OCI-LY7 (cell line): ENCODE measurements at regions not wholly inside any gene's neighbourhood (a gene's known extent, or its start where the extent isn't known, plus 50 kb on each side); places are given as distances from the start of the nearest gene placed in this dataset.

Source experiments
- BruUV-seq: library from RNA; stranded (reverse); fragments of 400-500 nt; replicated peaks from 2 replicates; lab custom pipeline; 2021; lab: Mats Ljungman, UMichigan
- CTCF ChIA-PET: fragments of 300-600 bp; sonication (Branson Sonifier 250); formaldehyde crosslinking; loops from one replicate; lab custom pipeline; 2022; ENCODE audit warnings: antibody characterized with exemption; ENCODE audit not compliant: unreplicated experiment; lab: Charles Lee
- POLR2A ChIA-PET: fragments of 300-600 bp; sonication (Branson Sonifier 250); formaldehyde crosslinking; loops from one replicate; lab custom pipeline; 2022; ENCODE audit warnings: antibody characterized with exemption; lab: Charles Lee
- DNase-seq: peaks from one replicate; pipeline ENCODE4 v3.0.0-alpha.2; 2015; ENCODE audit warnings: low spot score
- H2AFZ ChIP-seq: fragments of 200-600 bp; sonication (generic), shearing (Covaris generic); 2 replicates; pipeline ENCODE4 v1.6.1; 2014; ENCODE audit warnings: mild to moderate bottlenecking, antibody characterized with exemption, low read length, moderate library complexity
- H3K27ac ChIP-seq: fragments of 200-600 bp; sonication (generic); 2 replicates; pipeline ENCODE4 v1.5.1; 2014; ENCODE audit warnings: mixed run types, low read depth, mild to moderate bottlenecking, moderate library complexity, low read length, inconsistent platforms; ENCODE audit not compliant: poor library complexity, severe bottlenecking
- H3K36me3 ChIP-seq: fragments of 200-600 bp; sonication (generic); 2 replicates; pipeline ENCODE4 v1.6.1; 2014; ENCODE audit warnings: mild to moderate bottlenecking, antibody characterized with exemption, low read length, moderate library complexity, mixed read lengths; ENCODE audit not compliant: insufficient read depth
- H3K4me1 ChIP-seq: fragments of 200-600 bp; sonication (generic); 2 replicates; pipeline ENCODE4 v1.5.1; 2014; ENCODE audit warnings: mild to moderate bottlenecking, low read length; ENCODE audit not compliant: insufficient read depth, poor library complexity, severe bottlenecking
- H3K4me2 ChIP-seq: fragments of 200-600 bp; sonication (generic); 2 replicates; pipeline ENCODE4 v1.6.1; 2014; ENCODE audit warnings: mild to moderate bottlenecking, low read length
- H3K4me3 ChIP-seq: fragments of 200-600 bp; sonication (generic); 2 replicates; pipeline ENCODE4 v1.5.1; 2014; ENCODE audit warnings: mild to moderate bottlenecking, low read depth, low read length; ENCODE audit not compliant: poor library complexity, severe bottlenecking
- H3K79me2 ChIP-seq: fragments of 200-600 bp; sonication (generic); 2 replicates; pipeline ENCODE4 v1.6.1; 2016; ENCODE audit warnings: low read depth, mild to moderate bottlenecking, low read length, moderate library complexity, mixed read lengths; ENCODE audit not compliant: insufficient read depth
- H3K9me2 ChIP-seq: fragments of 200-600 bp; sonication (generic); 2 replicates; pipeline ENCODE4 v1.6.1; 2016; ENCODE audit warnings: mild to moderate bottlenecking, low read length, mixed read lengths; ENCODE audit not compliant: insufficient read depth
- H3K9me3 ChIP-seq: fragments of 200-600 bp; sonication (generic); 2 replicates; pipeline ENCODE4 v1.6.1; 2014; ENCODE audit warnings: mild to moderate bottlenecking, mixed run types, low read length, mixed read lengths
- H4K20me1 ChIP-seq: fragments of 200-600 bp; sonication (generic); 2 replicates; pipeline ENCODE4 v1.6.1; 2014; ENCODE audit warnings: mild to moderate bottlenecking, antibody characterized with exemption, low read length, moderate library complexity, mixed read lengths; ENCODE audit not compliant: insufficient read depth
- EZH2phosphoT487 ChIP-seq: fragments of 200-600 bp; sonication (generic); IDR thresholded peaks from 2 replicates; pipeline ENCODE4 v1.6.1; 2018; ENCODE audit warnings: low read depth, borderline replicate concordance, mild to moderate bottlenecking, mixed run types, antibody characterized with exemption, low read length, moderate library complexity, mixed read lengths
- intact Hi-C: fragments of 100-400 bp; cut with micrococcal nuclease; formaldehyde crosslinking; loops from one replicate; pipeline ENCODE4 v1.10.0; 2022; ENCODE audit not compliant: unreplicated experiment
- TF ChIP-seq, protein P1 (sequence below): fragments of 200-600 bp; sonication (generic); conservative IDR thresholded peaks from 2 replicates; pipeline ENCODE4 v1.5.1; 2014; ENCODE audit warnings: mild to moderate bottlenecking, antibody characterized with exemption, low read length, moderate library complexity, mixed read lengths

- Histone ChIP-seq H4K20me1 (no peaks in the 10 kb centered on the region), H2AFZ (no peak overlapping the region), H3K4me1 (peaks cover 3% of the 10 kb centered on the region), H3K9me3 (no peaks in the 10 kb centered on the region), H3K27ac (no peak overlapping the region), H3K4me3 (no peak overlapping the region), H3K36me3 (no peaks in the 10 kb centered on the region), H3K9me2 (no peaks in the 10 kb centered on the region), H3K79me2 (no peaks in the 10 kb centered on the region), H3K4me2 (no peak overlapping the region)
- ChIA-PET POLR2A (interaction anchor here (1.4 to 1.9 kb wide), 4 partner anchors 9 to 255 kb away, joined by 3 to 4 read pairs (median 4); no protein-coding TSS in a partner anchor), CTCF (interaction anchor here (1.3 kb wide), 1 partner anchor 234 kb away, joined by 3 read pairs; no protein-coding TSS in a partner anchor)
- BruUV-seq: no TSS peak
- intact Hi-C loops: no loop called here
- DNase-seq: no peak
- TF ChIP-seq, protein P1, sequence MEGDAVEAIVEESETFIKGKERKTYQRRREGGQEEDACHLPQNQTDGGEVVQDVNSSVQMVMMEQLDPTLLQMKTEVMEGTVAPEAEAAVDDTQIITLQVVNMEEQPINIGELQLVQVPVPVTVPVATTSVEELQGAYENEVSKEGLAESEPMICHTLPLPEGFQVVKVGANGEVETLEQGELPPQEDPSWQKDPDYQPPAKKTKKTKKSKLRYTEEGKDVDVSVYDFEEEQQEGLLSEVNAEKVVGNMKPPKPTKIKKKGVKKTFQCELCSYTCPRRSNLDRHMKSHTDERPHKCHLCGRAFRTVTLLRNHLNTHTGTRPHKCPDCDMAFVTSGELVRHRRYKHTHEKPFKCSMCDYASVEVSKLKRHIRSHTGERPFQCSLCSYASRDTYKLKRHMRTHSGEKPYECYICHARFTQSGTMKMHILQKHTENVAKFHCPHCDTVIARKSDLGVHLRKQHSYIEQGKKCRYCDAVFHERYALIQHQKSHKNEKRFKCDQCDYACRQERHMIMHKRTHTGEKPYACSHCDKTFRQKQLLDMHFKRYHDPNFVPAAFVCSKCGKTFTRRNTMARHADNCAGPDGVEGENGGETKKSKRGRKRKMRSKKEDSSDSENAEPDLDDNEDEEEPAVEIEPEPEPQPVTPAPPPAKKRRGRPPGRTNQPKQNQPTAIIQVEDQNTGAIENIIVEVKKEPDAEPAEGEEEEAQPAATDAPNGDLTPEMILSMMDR: no peak
- TF ChIP-seq EZH2phosphoT487: no peak
Observed at GRCh38 chrX:110410603-110411002, 52.0 kb downstream of the RTL9 start.

DNA sequence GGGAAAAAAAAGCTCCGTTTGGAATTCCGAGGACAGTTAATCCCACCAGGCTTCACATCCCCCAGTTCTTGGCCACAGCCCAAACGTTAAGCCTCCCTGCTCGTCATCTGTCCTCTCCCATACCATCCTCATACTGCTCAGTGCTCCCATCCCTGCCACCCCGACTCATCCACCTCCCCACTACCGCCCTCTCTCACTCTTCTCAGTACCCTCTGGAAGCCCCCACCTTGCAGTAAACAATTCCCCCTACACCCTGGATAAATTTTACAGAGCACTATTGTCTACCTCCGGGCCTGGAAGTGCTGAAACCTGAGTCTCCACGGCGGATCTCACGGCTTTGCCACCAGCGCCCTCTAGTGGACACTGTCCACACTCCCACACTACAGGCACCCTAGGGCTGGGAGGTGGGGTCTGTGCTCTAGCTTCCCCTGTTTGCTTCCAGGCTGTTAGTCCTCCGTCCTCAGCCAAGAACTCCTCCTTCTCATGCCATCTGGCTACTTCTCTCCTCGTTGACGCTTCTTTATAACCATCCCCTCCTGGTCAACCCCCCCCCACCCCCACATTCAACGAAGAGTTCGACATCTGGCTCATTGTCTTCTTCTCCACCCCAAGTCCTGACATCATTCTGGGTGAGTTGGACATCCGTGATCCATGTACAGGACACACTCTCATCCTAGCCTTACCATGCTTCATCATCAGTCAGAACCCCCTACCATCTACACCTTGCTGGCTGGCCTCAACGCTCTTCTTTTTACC, 54.5 kb downstream of the RTL9 start:
- Histone ChIP-seq H3K79me2 (no peaks in the 10 kb centered on the region), H3K4me3 (no peak overlapping the region), H3K36me3 (no peaks in the 10 kb centered on the region), H3K4me2 (peak overlapping the region; percentile 29; the same call in 1 of the 2 replicates), H4K20me1 (no peaks in the 10 kb centered on the region), H3K27ac (no peak overlapping the region), H3K9me3 (no peaks in the 10 kb centered on the region), H2AFZ (0 out of 2 replicates have a peak overlapping the region, but pooled peaks have one; percentile 41), H3K9me2 (no peaks in the 10 kb centered on the region), H3K4me1 (peaks cover 3% of the 10 kb centered on the region)
- no peak for TF ChIP-seq EZH2phosphoT487
- TF ChIP-seq, protein P1: peak; percentile 81
- BruUV-seq: no TSS peak
- intact Hi-C loops: loop anchor here (1.0 kb wide), 1 partner anchor 253 kb away; no protein-coding TSS in a partner anchor
- DNase-seq: peak; percentile 69
- ChIA-PET POLR2A (interaction anchor here (0.6 to 1.3 kb wide), 4 partner anchors 73 to 288 kb away, joined by 3 to 4 read pairs (median 4); no protein-coding TSS in a partner anchor), CTCF (interaction anchor here (0.7 to 1.1 kb wide), 4 partner anchors 252 to 387 kb away, joined by 3 to 4 read pairs (median 3); no protein-coding TSS in a partner anchor)
